AG04449 (cell line): ENCODE measurements at regions not wholly inside any gene's neighbourhood (a gene's known extent, or its start where the extent isn't known, plus 50 kb on each side); places are given as distances from the start of the nearest gene placed in this dataset.

Experiments used
- CTCF ChIA-PET: fragments of 350-600 bp; formaldehyde crosslinking; extraction: SDS; loops from one replicate; lab custom pipeline; 2021; ENCODE audit warnings: antibody characterized with exemption; lab: Yijun Ruan, JAX
- POLR2A ChIA-PET: fragments of 400-600, 350-600 bp; formaldehyde crosslinking; extraction: SDS; loops from one replicate; lab custom pipeline; 2020; ENCODE audit warnings: antibody characterized with exemption, inconsistent platforms; lab: Yijun Ruan, JAX
- DNase-seq: peaks from one replicate; pipeline ENCODE4 v3.0.0-alpha.2; 2010; ENCODE audit warnings: low read depth, low spot score
- H3K4me3 ChIP-seq: 2 replicates; pipeline ENCODE4 v1.5.1; 2011; ENCODE audit warnings: low read depth, mild to moderate bottlenecking, control low read depth, low read length
- CTCF ChIP-seq: IDR thresholded peaks from one replicate; pipeline ENCODE4 v1.5.1; 2011; ENCODE audit warnings: mild to moderate bottlenecking, moderate library complexity, low read length, control low read depth, inconsistent platforms; ENCODE audit not compliant: insufficient read depth; ENCODE audit errors: missing control alignments

DNA sequence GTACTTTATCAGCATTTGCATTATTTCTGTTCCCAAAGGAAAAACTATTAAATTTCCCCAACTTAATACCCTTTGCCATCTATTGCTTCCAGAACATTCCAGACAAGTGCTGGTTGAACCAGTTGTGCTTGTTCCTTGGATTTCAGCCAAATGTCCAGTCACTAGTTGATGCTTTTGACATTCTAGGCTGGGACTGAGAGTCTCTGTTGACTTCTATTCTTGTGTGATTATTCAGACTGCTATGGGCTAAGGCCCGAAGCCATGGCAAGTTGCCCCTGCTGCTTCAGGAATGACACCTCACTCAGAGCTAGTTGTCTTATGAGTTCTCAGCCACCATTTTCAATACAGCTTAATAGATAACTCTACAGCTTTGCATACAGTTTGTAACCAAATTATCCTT lies 458.1 kb upstream of the ARGLU1 start:
- ChIA-PET CTCF (no interaction called here), POLR2A (interaction anchor here (0.6 kb wide), 1 partner anchor 1559 kb away, joined by 3 read pairs; no protein-coding TSS in a partner anchor)
- TF ChIP-seq CTCF = no peak
- DNase-seq = no peak
- no peak overlapping the region for H3K4me3 ChIP-seq

DNA sequence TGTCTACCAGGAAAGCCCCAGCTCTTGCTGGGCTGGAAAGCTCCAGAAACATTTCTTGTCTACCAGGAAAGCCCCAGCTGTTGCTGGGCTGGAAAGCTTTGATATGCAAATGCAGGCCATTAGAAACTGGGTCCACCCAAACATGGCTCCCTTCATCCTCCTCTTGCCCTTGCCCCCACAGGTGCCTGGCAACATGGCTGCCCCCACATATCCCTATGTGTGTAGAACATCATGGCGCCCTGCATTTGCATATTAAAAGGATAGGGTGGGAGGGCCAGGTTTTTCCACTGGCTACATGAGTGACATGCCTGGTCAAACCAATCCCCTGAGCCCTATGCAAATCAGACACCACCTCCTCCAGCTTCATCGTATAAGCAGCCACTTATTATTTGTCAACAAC lies 455.4 kb upstream of the ARGLU1 start:
- ChIA-PET POLR2A (no interaction called here), CTCF (no interaction called here)
- TF ChIP-seq CTCF = no peak
- DNase-seq = no peak
- no peak overlapping the region for H3K4me3 ChIP-seq

DNA sequence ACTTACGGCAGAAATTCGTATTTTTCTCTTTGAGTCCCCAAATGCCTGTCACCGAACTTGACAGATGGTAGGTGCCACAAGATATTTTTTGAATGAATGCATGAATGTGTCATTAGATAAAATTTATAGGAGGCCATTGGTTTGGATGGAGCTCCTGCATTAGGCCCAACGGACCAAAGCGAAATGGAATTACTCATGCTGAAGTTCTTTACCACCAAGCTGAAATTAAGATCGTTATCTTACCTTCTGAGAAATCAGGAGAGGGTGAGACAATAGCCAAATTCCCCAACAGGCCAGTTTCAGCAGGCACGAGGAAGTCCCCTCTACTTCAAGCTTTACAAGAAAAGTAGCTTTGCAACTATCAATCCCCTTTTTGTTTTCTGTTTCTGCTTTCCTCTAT lies 452.5 kb upstream of the ARGLU1 start:
- ChIA-PET POLR2A (no interaction called here), CTCF (no interaction called here)
- DNase-seq = no peak
- no peak for TF ChIP-seq CTCF
- H3K4me3 ChIP-seq = no peak overlapping the region

DNA sequence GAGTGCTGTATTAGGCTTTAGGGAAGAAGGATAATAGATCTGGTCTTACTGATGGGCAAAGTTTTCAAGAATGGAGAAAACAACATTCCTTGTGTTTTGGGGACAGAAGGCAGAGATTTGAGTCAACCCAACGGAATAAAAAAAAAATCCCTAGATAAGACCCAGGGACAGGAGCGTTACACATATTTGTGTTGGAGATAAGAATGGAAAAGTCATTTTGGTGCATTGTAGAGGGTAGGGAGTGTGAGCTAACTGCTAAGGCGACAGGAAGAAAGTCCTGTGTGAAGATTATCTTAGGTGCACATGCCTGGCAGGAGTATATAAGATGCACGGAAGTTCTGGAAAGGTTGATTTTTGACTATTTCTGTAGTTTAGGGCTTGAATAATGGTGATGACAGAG lies 450.3 kb upstream of the ARGLU1 start:
- no peak for TF ChIP-seq CTCF
- DNase-seq = no peak
- CTCF ChIA-PET = no interaction called here
- no peak overlapping the region for H3K4me3 ChIP-seq
- POLR2A ChIA-PET = interaction anchor here (0.6 kb wide), 1 partner anchor 180 kb away, joined by 4 read pairs; no protein-coding TSS in a partner anchor

DNA sequence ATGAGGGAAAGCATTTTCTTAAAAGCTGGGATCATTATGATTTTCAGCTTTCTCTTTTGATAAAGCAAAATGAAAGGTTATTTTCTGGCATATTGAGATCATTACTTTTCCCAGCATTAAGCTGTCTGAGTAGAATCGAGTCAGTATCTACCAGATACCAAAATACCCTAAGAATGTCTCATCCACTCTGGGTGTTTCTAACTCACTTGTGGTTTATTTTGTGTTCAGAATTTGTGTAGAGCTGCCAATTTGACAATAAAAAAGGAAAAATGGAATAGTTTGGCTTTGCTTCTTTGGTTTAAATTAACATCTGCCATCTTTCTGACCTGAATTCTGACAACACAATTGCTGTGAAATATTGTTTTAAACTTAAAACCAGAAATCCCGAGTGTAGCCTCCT lies 438.7 kb upstream of the ARGLU1 start:
- POLR2A ChIA-PET = no interaction called here
- no peak for TF ChIP-seq CTCF
- CTCF ChIA-PET = no interaction called here
- H3K4me3 ChIP-seq = no peak overlapping the region
- DNase-seq = no peak

DNA sequence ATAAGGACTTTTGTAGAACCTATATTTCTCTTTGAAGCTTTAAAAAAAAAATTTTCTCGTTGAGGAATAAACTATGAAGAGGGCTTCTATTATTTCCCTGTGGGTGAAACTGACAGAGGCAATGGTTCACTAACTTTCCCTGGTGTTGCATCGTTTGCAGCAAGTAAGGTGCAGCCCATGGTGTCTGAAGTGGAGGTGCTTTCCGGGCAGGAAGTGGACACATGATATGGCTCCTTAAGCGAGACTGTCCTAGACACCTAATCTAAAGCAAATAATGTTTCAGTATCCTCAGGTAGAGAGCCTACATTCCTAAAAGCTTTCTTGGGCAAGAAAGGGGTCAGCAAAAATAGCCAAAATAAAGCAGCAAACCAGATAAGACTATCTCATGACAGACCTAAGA lies 437.6 kb upstream of the ARGLU1 start:
- TF ChIP-seq CTCF = no peak
- ChIA-PET POLR2A (no interaction called here), CTCF (no interaction called here)
- no peak overlapping the region for H3K4me3 ChIP-seq
- DNase-seq = no peak
